Stomach (tissue), 8 donors: ENCODE measurements at regions not wholly inside any gene's neighbourhood (a gene's known extent, or its start where the extent isn't known, plus 50 kb on each side); places are given as distances from the start of the nearest gene placed in this dataset.
"Not testable (repeated sequence)": the region's sequence is repeated elsewhere in the genome, so short reads cannot be mapped to it uniquely, and the experiment has no call there.

Experiments used
- DNase-seq, 2 donors: peaks; one replicate each; pipeline versions ENCODE4 v3.0.0 to v3.0.0-alpha.2; 2013 to 2019
- H3K27ac ChIP-seq, 5 donors: fragments of 200-600 bp in 4 of 5; sonication (generic) in 4 of 5; one replicate each; pipeline ENCODE4 v1.5.1; 2013 to 2019; ENCODE audit warnings: mild to moderate bottlenecking in 1 of 5, moderate library complexity in 1 of 5
- H3K27me3 ChIP-seq, 3 donors: fragments of 200-600 bp; sonication (generic); one replicate each; pipeline ENCODE4 v1.5.1; 2017 to 2019; ENCODE audit warnings: mixed run types in 1 of 3
- H3K36me3 ChIP-seq, 4 donors: fragments of 200-600 bp; sonication (generic); 1 replicate in 3 of 4; 2 replicates in 1 of 4; pipeline ENCODE4 v1.5.1; 2016 to 2019
- H3K4me1 ChIP-seq, 4 donors: fragments of 200-600 bp; sonication (generic); one replicate each; pipeline ENCODE4 v1.5.1; 2016 to 2019
- H3K4me3 ChIP-seq, 4 donors: fragments of 200-600 bp; sonication (generic) in 3 of 4; one replicate each; pipeline ENCODE4 v1.5.1; 2016 to 2019; ENCODE audit warnings: mild to moderate bottlenecking in 1 of 4
- H3K9me3 ChIP-seq, 4 donors: fragments of 200-600 bp; sonication (generic); one replicate each; pipeline ENCODE4 v1.5.1; 2016 to 2019
- CTCF ChIP-seq, 7 experiments: fragments of 450-650 bp in 4 of 7; fragments of 200-600 bp in 3 of 7; sonication (generic) in 3 of 7; IDR thresholded peaks; one replicate each; pipeline ENCODE4 v1.5.1; 2016 to 2019; ENCODE audit warnings: antibody characterized with exemption in 7 of 7, control low read depth in 2 of 7, mild to moderate bottlenecking in 1 of 7
- EP300 ChIP-seq: sonication (generic); formaldehyde crosslinking; IDR thresholded peaks from one replicate; pipeline ENCODE4 v1.6.1; 2017; ENCODE audit warnings: antibody characterized with exemption
- POLR2A ChIP-seq, 4 donors: fragments of 450-650 bp; IDR thresholded peaks; one replicate each; pipeline ENCODE4 v1.6.1; 2016; ENCODE audit warnings: antibody characterized with exemption in 4 of 4, control low read depth in 2 of 4, mild to moderate bottlenecking in 1 of 4, moderate library complexity in 1 of 4
- POLR2AphosphoS5 ChIP-seq, 3 donors: sonication (generic); formaldehyde crosslinking; IDR thresholded peaks; one replicate each; pipeline ENCODE4 v1.6.1; 2016; ENCODE audit warnings: antibody characterized with exemption in 3 of 3
- WGBS, 5 donors: extraction: QIAGEN DNeasy Blood & Tissue Kit in 3 of 5; methylation state at CpG; one replicate each; pipeline versions ENCODE4 v1.1.5 to v1.1.7; 2013 to 2018; 5-methylcytosine and 5-hydroxymethylcytosine counted together
- intact Hi-C: fragments of 100-400 bp; cut with DNase I; formaldehyde crosslinking; loops from one replicate; pipeline ENCODE4 v1.15.1; 2023; ENCODE audit warnings: low total_unique reads
- donor health status: healthy with polysubstance abuse.
- donor health status: Bipolar disorder and iron deficiency.
- donor health status: healthy.

- intact Hi-C loops = no loop called here
- TF ChIP-seq CTCF (IDR thresholded peaks at IDR 0.05) (no peak), POLR2A (IDR thresholded peaks at IDR 0.05) (no peak), POLR2AphosphoS5 (IDR thresholded peaks at IDR 0.05) (no peak), EP300 (no peak)
- WGBS, 5 donors = 59 to 74% (median 68%) methylated on average over 9 of the region's 9 CpGs
- Histone ChIP-seq H3K36me3 (no peaks in the 10 kb centered on the region), H3K9me3 (peaks cover 0 to 8% (median under 1%) of the 10 kb centered on the region in 4 donors), H3K4me1 (no peaks in the 10 kb centered on the region), H3K27me3 (peaks cover 0 to 10% (median 0%) of the 10 kb centered on the region in 3 donors), H3K27ac (no peak overlapping the region), H3K4me3 (no peak overlapping the region)
- no peak for DNase-seq
These were observed 79.4 kb upstream of the PROKR2 start for GRCh38 chr20:5395932-5396727.

DNA sequence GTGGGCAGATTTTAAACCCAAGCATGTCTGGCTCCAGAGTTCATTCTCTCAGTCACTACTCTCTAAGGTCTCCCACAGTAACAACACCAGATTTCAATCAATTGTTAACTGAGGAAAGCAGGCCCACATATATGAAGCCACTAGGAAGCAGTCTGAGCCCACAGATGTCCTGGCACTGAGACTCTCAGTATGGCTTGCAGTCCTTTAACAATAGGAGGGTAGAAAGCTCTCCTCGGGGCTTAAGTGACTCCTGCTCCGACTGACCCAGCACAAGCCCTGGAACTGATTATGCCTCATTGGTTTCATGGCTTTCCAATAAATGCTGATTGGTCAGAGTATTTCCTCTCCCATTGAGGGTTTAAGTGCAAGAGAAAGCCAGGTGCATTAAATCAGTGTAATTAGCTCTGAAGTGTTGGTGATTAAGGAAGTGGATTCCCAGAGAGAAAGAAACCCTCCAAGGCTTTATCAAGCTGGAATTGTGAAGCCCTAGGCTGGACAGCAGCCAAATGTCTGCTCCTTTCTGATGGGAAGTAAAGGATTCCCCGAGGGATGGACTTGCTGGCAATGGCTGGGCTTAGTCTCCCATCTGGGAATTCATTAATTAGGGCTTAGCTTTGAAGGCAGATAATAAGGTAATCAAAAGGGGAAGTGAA, 76.6 kb upstream of the PROKR2 start:
- intact Hi-C loops = no loop called here
- Histone ChIP-seq H3K4me1 (no peaks in the 10 kb centered on the region), H3K9me3 (peaks cover 0 to 8% (median 0%) of the 10 kb centered on the region in 4 donors), H3K4me3 (no peak overlapping the region), H3K27ac (no peak overlapping the region), H3K36me3 (no peaks in the 10 kb centered on the region), H3K27me3 (peaks cover 0 to 10% (median 0%) of the 10 kb centered on the region in 3 donors)
- TF ChIP-seq EP300 (no peak), CTCF (IDR thresholded peaks at IDR 0.05) (no peak), POLR2AphosphoS5 (IDR thresholded peaks at IDR 0.05) (no peak), POLR2A (IDR thresholded peaks at IDR 0.05) (no peak)
- 37 to 62% (median 56%) methylated on average over 3 of the region's 3 CpGs for WGBS, 5 donors
- DNase-seq = no peak

- no peak overlapping the region for H3K4me3 ChIP-seq
- no peak overlapping the region for H3K27ac ChIP-seq
- TF ChIP-seq POLR2AphosphoS5 (IDR thresholded peaks at IDR 0.05) = no peak
- WGBS, 5 donors = 24 to 46% (median 31%) methylated on average over 3 of the region's 3 CpGs
- peaks cover 0 to 10% (median 0%) of the 10 kb centered on the region in 3 donors for H3K27me3 ChIP-seq
- no peaks in the 10 kb centered on the region for H3K36me3 ChIP-seq
- intact Hi-C loops = no loop called here
- H3K9me3 ChIP-seq = peaks cover 0 to 8% (median 2%) of the 10 kb centered on the region in 4 donors
- no peaks in the 10 kb centered on the region for H3K4me1 ChIP-seq
- DNase-seq = peak in 1 of 2 donors; percentile 3
These were observed 74.0 kb upstream of the PROKR2 start for GRCh38 chr20:5390720-5391119.

DNA sequence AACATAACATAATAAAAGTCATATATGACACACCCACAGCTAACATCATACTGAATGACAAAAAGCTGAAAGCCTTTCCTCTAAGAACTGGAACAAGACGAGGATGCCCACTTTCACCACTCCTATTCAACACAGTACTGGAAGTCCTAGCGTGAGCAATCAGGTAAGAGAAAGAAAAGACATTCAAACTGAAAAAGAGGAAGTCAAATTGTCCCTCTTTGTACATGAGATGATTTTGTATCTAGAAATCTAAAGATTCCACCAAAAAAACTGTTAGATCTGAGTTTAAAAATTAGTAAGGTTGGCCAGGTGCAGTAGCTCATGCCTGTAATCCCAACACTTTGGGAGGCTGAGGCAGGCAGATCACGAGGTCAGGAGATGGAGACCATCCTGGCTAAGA, 70.1 kb upstream of the PROKR2 start:
- H3K4me3 ChIP-seq, intact Hi-C loops, H3K4me1 ChIP-seq, DNase-seq, H3K27ac ChIP-seq, H3K36me3 ChIP-seq, H3K27me3 ChIP-seq: not testable (repeated sequence)
- WGBS, 5 donors = 52 to 74% (median 61%) methylated on average over 3 of the region's 3 CpGs
- peaks cover 0 to 28% (median 24%) of the 10 kb centered on the region in 4 donors for H3K9me3 ChIP-seq

DNA sequence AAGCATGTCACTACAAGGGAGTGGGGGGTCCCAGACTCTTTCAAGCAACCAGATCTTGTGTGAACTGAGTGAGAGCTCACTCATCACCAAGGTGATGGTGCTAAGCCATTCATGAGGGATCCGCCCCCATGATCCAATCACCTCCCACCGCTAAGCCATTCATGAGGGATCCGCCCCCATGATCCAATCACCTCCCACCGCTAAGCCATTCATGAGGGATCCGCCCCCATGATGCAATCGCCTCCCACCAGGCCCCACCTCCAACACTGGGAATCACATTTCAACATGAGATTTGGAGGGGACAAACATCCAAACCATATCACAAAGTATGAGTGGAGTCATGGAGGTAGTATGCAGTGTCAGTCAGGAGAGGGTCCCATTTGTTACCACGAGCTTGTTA, 64.8 kb upstream of the PROKR2 start:
- H3K27ac ChIP-seq, H3K27me3 ChIP-seq, intact Hi-C loops, H3K4me1 ChIP-seq, H3K36me3 ChIP-seq, H3K4me3 ChIP-seq, DNase-seq: not testable (repeated sequence)
- peaks cover 0 to 29% (median 25%) of the 10 kb centered on the region in 4 donors for H3K9me3 ChIP-seq
- WGBS, 5 donors = 90 to 94% (median 93%) methylated on average over 7 of the region's 7 CpGs

GRCh38 chr20:5377484-5377883, 60.7 kb upstream of the PROKR2 start:
- H3K27ac ChIP-seq = no peak overlapping the region
- TF ChIP-seq POLR2AphosphoS5 (IDR thresholded peaks at IDR 0.05) (no peak), CTCF (IDR thresholded peaks at IDR 0.05) (no peak), POLR2A (IDR thresholded peaks at IDR 0.05) (no peak), EP300 (no peak)
- DNase-seq = no peak
- intact Hi-C loops = no loop called here
- peaks cover 0 to 15% (median 3%) of the 10 kb centered on the region in 4 donors for H3K9me3 ChIP-seq
- H3K4me3 ChIP-seq = no peak overlapping the region
- no peaks in the 10 kb centered on the region for H3K4me1 ChIP-seq
- no peaks in the 10 kb centered on the region for H3K36me3 ChIP-seq
- H3K27me3 ChIP-seq = peaks cover 0 to 10% (median 0%) of the 10 kb centered on the region in 3 donors
- WGBS, 5 donors = 50 to 70% (median 63%) methylated on average over 1 of the region's 1 CpG
